GM18499 (cell line): ENCODE measurements at regions not wholly inside any gene's neighbourhood (a gene's known extent, or its start where the extent isn't known, plus 50 kb on each side); places are given as distances from the start of the nearest gene placed in this dataset.
A peak's percentile ranks its signal among the peaks of the same experiment; 100 is the strongest.

ENCODE experiments used
- ATAC-seq: cut with Tn5 transposase; IDR thresholded peaks from one replicate; pipeline ENCODE4 v1.9.1; 2021; ENCODE audit warnings: moderate number of reproducible peaks; ENCODE audit not compliant: insufficient read depth, unreplicated experiment

GRCh38 chr1:106753066-106753465 lies 303.4 kb upstream of the PRMT6 start:
- ATAC-seq: no peak

GRCh38 chr1:106754957-106755356 lies 301.5 kb upstream of the PRMT6 start:
- no peak for ATAC-seq

- ATAC-seq: no peak
These were observed 300.6 kb upstream of the PRMT6 start for GRCh38 chr1:106755682-106756406.

GRCh38 chr1:106756752-106757151 lies 299.7 kb upstream of the PRMT6 start:
- no peak for ATAC-seq

- no peak for ATAC-seq
These were observed 288.4 kb upstream of the PRMT6 start for GRCh38 chr1:106768077-106768476.

GRCh38 chr1:106768501-106768900 lies 288.0 kb upstream of the PRMT6 start:
- ATAC-seq: no peak

- ATAC-seq: no peak
These were observed 283.3 kb upstream of the PRMT6 start for GRCh38 chr1:106773206-106773605.

- ATAC-seq: no peak
These were observed 276.4 kb upstream of the PRMT6 start for GRCh38 chr1:106780066-106780465.

GRCh38 chr1:106780806-106781569 lies 275.5 kb upstream of the PRMT6 start:
- ATAC-seq: no peak

GRCh38 chr1:106785176-106785575 lies 271.3 kb upstream of the PRMT6 start:
- no peak for ATAC-seq

GRCh38 chr1:106787520-106787919 lies 269.0 kb upstream of the PRMT6 start:
- no peak for ATAC-seq

GRCh38 chr1:106789686-106790085 lies 266.8 kb upstream of the PRMT6 start:
- ATAC-seq: no peak

GRCh38 chr1:106791041-106791440 lies 265.4 kb upstream of the PRMT6 start:
- ATAC-seq: no peak

GRCh38 chr1:106793651-106794050 lies 262.8 kb upstream of the PRMT6 start:
- ATAC-seq: no peak

- ATAC-seq: no peak
These were observed 257.5 kb upstream of the PRMT6 start for GRCh38 chr1:106798991-106799390.

GRCh38 chr1:106802181-106802580 lies 254.3 kb upstream of the PRMT6 start:
- ATAC-seq: no peak

- no peak for ATAC-seq
These were observed 242.1 kb upstream of the PRMT6 start for GRCh38 chr1:106814418-106814817.

- no peak for ATAC-seq
These were observed 238.9 kb upstream of the PRMT6 start for GRCh38 chr1:106817575-106817974.

- no peak for ATAC-seq
These were observed 225.0 kb upstream of the PRMT6 start for GRCh38 chr1:106831511-106831910.

- ATAC-seq: peak; percentile 86
These were observed 219.8 kb upstream of the PRMT6 start for GRCh38 chr1:106836708-106837107.

- no peak for ATAC-seq
These were observed 213.0 kb upstream of the PRMT6 start for GRCh38 chr1:106843518-106843917.

- ATAC-seq: peak; percentile 73
These were observed 209.8 kb upstream of the PRMT6 start for GRCh38 chr1:106846656-106847055.
